HG02981 (cell line): ENCODE measurements at regions not wholly inside any gene's neighbourhood (a gene's known extent, or its start where the extent isn't known, plus 50 kb on each side); places are given as distances from the start of the nearest gene placed in this dataset.
"Not testable (repeated sequence)": the region's sequence is repeated elsewhere in the genome, so short reads cannot be mapped to it uniquely, and the experiment has no call there.

ENCODE experiments used
- ATAC-seq: cut with Tn5 transposase; IDR thresholded peaks from one replicate; pipeline ENCODE4 v1.9.1; 2021; ENCODE audit warnings: mild to moderate bottlenecking, moderate library complexity; ENCODE audit not compliant: unreplicated experiment

- no peak for ATAC-seq
Measured at GRCh38 chr1:81183553-81183952, 617.2 kb upstream of the ADGRL2 start.

- ATAC-seq: no peak
Measured at GRCh38 chr1:81183051-81183450, 617.7 kb upstream of the ADGRL2 start.

DNA sequence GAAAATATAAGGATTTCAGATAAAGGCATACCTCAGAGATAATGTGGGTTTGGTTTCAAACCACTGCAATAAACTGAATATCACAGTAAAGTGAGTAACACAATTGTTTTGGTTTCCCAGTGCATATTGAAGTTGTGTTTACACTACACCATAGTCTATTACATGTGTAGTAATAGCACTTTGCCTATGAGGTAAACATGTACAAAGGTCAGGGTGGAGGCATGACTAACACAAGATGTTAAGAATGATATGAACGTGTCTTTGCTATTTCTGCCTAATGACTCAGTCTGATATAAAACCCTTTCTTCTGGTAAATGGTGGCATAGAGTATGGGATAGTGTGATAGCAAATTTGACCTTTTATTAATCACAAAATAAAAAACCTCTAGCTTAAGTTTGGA is 621.5 kb upstream of the ADGRL2 start:
- ATAC-seq: no peak

DNA sequence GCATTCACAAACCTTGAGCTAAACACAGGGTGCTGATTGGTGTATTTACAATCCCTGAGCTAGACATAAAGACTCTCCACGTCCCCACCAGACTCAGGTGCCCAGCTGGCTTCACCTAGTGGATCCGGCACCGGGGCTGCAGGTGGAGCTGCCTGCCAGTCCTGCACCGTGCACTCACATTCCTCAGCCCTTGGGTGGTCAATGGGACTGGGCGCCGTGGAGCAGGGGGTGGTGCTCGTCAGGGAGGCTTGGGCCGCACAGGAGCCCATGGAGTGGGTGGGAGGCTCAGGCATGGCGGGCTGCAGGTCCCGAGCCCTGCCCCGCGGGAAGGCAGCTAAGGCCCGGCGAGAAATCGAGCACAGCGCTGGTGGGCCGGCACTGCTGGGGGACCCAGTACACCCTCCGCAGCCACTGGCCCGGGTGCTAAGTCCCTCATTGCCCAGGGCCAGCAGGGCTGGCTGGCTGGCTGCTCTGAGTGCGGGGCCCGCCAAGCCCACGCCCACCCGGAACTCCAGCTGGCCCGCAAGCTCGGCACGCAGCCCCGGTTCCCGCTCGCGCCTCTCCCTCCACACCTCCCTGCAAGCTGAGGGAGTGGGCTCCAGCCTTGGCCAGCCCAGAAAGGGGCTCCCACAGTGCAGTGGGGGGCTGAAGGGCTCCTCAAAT is 622.2 kb upstream of the ADGRL2 start:
- ATAC-seq: not testable (repeated sequence)

- no peak for ATAC-seq
Measured at GRCh38 chr1:81174811-81175476, 625.8 kb upstream of the ADGRL2 start.

GRCh38 chr1:81174052-81174451 is 626.7 kb upstream of the ADGRL2 start:
- ATAC-seq: no peak

DNA sequence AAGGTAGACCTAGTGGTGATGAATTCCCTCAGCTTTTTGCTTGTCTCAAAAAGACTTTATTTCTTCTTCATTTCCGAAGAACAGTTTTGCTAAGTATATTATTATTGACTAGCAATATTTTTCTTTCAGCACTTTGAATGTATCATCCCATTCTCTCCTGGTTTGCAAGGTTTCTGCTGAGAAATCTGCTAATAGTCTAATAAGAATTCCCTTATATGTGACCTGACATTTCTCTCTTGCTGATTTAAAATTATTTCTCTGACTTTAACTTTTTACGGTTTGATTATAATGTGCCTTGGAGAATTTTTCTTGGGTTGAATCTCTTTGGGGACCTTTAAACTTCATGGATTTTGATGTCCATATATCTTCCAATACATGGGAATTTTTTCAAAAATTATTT is 628.3 kb upstream of the ADGRL2 start:
- ATAC-seq: no peak

- no peak for ATAC-seq
Measured at GRCh38 chr1:81170721-81171120, 630.0 kb upstream of the ADGRL2 start.

- no peak for ATAC-seq
Measured at GRCh38 chr1:81165963-81166362, 634.8 kb upstream of the ADGRL2 start.

DNA sequence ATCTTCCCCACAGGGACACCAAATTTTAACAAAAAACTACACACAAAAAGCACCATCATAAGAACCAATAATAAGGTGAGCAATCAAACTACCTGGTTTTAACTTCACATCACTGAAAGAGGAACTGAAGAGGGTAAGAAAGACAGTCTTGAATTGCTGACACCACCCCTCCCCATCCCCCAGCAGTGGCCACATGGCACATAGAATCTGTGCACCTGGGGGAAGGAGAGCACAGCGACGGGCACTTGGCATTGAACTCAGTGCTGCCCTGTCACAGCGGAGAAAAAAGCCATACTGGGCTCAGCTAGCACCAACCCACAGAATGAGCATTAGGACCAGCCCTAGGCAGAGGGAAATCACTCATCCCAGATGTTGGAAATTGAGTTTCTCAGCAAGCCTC is 640.0 kb upstream of the ADGRL2 start:
- no peak for ATAC-seq

GRCh38 chr1:81158592-81158991 is 642.1 kb upstream of the ADGRL2 start:
- no peak for ATAC-seq

DNA sequence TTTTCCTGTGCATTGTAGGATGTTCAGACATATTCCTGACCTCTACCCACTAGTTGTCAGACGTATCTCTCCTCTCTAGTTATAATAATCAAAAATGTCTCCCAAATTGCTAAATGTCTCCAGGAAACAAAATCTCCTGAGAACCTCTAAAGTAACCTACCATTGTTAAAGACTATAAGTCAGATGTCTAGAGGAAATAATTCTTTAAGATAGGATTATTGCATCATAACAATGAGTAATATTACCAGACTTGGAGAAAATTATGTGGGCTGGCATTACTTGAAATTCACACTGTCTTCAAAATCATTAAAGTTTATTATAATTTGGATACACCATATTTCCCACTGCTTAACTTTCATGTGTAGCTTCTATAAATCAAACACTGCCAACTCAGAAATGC is 643.0 kb upstream of the ADGRL2 start:
- ATAC-seq: no peak

DNA sequence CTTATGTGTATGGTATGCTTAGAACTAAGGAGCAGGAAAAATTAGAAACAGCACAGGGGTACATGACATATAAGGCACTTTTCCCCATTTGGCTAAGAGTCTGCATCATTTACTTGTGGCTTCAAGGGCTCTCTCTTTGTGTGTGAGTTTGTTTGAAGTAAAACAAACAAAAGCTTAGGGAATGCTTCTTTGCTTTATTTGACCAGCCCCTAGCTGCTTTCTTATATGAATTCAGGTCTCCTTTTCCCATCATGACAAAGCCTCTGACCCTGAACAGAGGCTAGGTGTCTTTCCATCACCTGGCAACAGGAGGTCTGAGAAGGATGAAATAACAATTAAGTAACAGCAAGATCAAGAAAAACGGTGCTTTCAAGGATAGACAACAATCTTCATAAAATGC is 643.8 kb upstream of the ADGRL2 start:
- ATAC-seq: no peak

DNA sequence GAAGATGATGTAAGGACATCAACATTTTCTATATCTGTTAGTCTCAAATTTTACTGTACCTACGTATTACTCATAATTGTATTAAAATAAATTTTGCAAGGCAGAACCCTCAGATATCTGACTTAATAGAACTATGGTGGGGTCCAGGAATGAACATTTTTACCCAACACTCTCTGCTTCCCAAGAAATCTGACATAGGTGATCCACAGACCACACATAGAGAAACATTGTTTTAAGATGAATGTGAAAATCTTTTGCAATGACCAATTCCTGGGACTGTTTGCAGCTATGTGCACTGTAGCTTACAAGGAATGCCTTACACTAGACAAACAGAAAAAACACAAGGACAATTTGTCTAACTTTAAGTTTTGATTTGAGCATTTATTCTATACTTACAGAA is 645.6 kb upstream of the ADGRL2 start:
- no peak for ATAC-seq

GRCh38 chr1:81151206-81151605 is 649.5 kb upstream of the ADGRL2 start:
- ATAC-seq: no peak

- no peak for ATAC-seq
Measured at GRCh38 chr1:81149649-81150325, 650.9 kb upstream of the ADGRL2 start.

DNA sequence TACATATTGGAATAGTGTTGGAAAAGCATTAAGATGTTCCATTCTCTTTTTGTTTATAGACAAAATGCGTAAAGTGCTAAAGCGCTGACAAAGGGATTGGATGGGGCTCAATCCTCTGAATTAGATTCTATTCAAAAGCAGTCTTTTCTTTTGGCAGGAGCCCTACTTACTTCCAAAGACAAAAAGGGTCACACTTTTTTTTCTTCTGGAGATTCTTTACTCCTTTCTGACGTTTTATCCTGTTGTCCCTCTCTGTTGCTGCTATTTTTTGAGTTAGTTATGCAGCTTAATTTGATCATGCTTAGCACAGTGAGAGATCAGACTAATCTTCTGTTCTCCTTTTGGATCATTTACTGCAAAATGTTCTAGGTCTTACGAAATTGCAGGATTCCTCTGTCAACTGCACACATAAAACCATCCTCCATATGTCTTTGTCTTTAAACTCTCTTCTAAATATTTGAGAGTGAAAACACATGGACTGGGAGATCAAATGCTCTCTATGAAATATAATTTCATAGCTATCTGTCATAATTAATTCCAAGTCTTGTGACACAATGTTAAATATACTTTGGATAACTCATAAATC is 656.4 kb upstream of the ADGRL2 start:
- no peak for ATAC-seq

DNA sequence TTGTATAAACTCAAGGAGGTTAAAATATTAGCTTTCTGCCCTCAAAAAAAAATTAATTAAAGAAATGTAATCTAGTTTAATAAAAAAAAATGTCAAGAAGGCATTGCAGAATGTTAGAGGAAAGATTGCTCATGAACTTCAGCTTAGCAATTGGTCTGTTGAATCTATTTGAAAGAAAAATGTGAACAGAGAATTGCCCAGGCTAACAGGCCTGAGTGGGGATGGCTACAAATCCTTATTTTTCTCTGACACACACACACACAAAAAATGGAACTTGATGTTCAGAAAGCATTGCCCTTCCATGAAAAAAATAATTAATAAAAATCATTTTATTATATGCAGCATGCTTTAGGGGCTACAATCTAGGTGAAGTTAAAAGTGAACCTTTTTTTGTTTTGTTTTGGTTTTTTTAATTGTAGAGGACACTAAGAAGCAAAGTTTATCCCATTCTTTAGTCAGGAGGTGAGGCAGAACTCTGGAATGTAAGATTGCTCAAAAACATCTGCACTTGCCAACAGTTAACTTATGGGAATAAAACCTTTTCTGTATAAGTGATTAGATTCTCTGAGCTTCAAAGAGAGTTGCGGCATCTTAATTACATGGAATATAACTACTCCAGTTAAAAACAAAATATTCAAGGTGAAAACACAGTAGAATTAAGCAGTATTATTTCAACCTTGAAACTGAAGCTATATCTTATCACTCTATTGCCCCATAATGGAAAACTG is 658.5 kb upstream of the ADGRL2 start:
- no peak for ATAC-seq

GRCh38 chr1:81135524-81135923 is 665.2 kb upstream of the ADGRL2 start:
- ATAC-seq: no peak

GRCh38 chr1:81129776-81130175 is 671.0 kb upstream of the ADGRL2 start:
- ATAC-seq: no peak

DNA sequence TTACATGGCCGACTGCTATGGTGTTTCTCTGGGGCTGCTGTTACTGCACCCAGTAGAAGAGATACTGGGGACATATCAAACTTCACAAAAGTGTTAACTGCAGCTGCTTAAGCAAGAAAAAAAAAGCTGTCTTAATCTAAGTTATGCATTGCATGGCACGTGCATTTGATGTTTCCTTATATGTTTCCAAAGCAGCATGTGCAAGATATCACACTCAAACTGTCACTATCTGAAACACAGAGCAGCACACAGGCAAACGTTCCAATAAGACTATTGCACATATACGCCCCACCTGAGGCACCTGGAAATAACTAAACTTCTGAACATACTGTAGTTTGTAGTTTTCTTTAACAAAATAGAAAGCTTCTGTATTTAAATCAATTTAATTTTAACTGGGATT is 671.4 kb upstream of the ADGRL2 start:
- ATAC-seq: no peak
